D721Med (cell line): ENCODE measurements at regions not wholly inside any gene's neighbourhood (a gene's known extent, or its start where the extent isn't known, plus 50 kb on each side); places are given as distances from the start of the nearest gene placed in this dataset.

Experiments used
- DNase-seq: peaks from one replicate; pipeline ENCODE4 v3.0.0; 2011; ENCODE audit warnings: low spot score; ENCODE audit not compliant: insufficient read length
- FAIRE-seq: peaks from 2 replicates; lab custom pipeline; 2011; peaks lifted over from hg19 to GRCh38; lab: Jason Lieb, UNC
- TF ChIP-seq, protein P1 (sequence below): IDR thresholded peaks from 2 replicates; pipeline ENCODE4 v1.5.1; 2012; ENCODE audit warnings: mild to moderate bottlenecking, control low read depth; ENCODE audit not compliant: insufficient read depth; ENCODE audit errors: missing control alignments

DNA sequence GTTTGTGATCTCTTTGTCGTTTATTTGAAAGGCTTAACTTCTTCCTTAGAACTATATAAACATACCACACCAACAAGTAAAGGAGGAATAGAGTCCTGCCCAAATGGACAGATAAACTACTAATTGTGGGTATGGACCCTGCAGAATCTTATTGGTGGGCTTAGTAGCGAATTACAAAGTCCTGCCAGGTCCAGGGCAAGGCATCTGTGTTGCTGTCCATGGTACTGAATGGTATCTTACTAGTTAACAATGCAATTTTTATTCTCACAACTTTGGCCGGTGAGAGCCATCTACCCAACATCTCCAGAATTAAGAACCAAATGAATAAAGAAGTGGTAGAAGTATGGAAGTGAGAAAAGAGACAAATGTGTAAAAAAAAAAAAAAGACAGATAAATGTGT lies 1782.4 kb upstream of the WWC1 start:
- FAIRE-seq (no peak), DNase-seq (no peak)
- TF ChIP-seq, protein P1, sequence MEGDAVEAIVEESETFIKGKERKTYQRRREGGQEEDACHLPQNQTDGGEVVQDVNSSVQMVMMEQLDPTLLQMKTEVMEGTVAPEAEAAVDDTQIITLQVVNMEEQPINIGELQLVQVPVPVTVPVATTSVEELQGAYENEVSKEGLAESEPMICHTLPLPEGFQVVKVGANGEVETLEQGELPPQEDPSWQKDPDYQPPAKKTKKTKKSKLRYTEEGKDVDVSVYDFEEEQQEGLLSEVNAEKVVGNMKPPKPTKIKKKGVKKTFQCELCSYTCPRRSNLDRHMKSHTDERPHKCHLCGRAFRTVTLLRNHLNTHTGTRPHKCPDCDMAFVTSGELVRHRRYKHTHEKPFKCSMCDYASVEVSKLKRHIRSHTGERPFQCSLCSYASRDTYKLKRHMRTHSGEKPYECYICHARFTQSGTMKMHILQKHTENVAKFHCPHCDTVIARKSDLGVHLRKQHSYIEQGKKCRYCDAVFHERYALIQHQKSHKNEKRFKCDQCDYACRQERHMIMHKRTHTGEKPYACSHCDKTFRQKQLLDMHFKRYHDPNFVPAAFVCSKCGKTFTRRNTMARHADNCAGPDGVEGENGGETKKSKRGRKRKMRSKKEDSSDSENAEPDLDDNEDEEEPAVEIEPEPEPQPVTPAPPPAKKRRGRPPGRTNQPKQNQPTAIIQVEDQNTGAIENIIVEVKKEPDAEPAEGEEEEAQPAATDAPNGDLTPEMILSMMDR = no peak

DNA sequence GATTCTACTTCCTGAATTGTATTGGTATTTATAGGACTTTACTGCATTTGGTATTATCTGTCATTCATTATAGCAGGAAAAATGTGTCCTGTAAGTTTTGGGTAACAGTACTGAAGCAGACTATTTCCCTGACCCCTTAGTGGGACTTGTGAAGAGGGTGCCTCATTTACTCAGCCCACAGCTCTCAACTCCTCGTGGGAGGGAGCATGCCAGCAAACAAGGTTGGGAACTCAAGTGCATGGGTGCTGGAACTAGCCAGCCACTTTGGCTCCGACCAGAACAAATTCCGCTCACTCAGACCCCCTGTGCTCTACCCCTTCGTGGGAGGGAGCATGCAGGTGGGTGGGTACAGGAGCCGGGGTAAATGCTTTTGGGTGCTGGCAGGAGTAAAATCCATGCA lies 1773.5 kb upstream of the WWC1 start:
- TF ChIP-seq, protein P1 = no peak
- no peak for DNase-seq
- FAIRE-seq = no peak

DNA sequence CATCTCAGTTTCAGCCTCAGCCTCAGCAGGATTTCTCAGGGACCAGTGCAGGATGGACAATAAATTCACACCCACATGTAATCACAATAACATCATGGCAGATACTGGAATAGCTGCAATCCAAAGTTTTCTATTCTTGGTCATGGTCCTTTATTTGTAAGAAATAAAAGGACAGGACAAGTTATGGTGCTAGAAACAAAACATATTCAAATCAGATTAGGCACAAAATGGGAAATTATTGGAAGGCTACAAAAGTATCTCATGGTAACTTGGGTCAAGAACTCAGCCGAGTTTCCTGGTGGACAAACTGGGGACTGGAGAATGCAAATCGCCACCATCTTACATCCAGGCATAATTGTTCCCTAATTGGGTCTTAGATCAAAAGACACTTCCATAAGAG lies 1768.2 kb upstream of the WWC1 start:
- DNase-seq (no peak), FAIRE-seq (no peak)
- TF ChIP-seq, protein P1 = no peak

DNA sequence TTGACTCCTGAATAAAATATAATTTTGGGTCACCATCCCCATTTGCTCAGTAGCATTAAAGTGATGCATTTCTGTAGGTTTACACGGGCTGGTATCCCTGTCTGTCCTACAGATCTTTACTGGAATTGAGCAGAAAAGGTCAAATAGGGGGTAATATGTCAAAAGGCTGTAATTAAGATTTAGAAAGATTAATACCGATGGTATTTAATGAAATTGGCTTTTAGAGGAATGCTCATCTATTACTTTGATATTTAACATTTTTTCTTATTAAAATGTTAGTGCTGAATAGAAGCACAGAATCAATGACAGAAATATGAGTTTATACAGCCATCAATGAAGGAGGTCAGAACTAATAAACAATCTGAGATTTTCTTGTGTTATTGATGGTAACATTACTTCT lies 1762.2 kb upstream of the WWC1 start:
- DNase-seq = no peak
- FAIRE-seq = no peak
- TF ChIP-seq, protein P1 = no peak

DNA sequence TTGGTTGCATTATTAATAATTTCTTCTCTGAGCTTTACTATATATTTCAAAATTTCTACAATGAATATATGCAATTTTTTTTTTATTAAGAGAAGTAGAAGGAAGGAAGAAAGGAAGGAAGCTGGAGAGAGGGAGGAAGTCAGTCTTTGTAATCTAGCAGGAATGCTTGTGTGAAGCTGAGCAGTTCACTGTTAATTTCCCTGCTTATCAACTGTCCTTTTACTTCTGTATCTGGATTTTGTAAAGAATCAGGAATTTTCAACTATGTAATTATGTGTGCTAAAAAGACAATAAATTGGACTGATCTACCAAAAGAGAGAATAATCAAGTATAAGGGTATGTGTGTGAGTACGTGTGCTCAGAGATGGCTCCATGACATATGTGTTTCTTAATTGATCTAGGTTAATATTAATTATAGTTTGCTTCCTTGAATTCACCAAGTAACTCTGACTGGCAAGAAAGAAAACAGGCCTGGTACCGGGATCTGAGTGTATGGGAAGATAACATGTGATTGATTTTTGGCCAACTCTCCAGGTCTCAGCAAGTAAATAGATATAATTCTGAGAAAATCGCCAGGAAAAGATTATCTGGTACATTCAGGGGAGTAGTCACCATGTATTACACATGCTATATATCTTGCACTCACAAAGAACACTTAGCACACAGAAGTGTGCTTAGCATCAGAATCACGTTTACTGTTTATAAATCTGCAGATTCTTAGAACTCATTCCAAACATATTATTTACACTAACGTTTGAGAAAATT lies 1758.8 kb upstream of the WWC1 start:
- TF ChIP-seq, protein P1 = no peak
- FAIRE-seq (no peak), DNase-seq (no peak)

DNA sequence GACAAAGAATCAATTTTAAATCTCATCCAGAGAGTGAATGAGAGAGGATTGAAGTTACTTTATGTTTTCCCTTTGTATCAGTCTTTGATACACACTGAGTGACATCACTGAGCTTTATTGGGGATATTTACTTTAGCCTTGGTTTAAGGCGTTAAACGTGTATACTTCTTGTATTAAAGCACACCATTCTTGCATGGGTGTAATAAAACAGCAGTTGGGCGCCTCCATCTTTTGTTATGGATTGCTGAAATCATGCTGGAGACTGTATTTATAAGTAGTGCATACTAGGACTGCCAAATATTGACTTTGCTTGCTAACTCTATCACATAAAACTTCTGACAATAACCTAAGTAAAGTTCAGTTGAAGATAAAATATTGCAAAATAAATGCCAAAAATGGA lies 1755.8 kb upstream of the WWC1 start:
- DNase-seq (no peak), FAIRE-seq (no peak)
- TF ChIP-seq, protein P1 = no peak

DNA sequence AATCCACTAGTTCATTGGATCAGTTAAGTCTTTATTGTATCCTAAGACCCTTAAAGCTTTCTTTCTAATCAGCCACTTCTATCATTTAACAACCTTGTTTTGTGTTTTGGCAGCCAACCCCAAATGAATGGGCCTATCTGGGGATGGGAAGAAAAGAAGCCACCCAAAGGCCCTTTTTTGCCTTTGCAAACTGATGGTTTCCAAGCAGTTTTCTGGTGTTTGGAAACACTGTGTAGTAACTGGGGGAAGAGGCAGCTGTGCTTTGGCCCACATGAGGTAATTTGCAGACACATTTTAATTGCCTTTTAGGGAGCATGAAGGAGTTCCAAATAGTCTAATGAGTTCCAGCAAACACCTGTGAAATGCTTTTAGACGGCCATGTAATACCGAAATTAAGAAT lies 1751.3 kb upstream of the WWC1 start:
- TF ChIP-seq, protein P1 = no peak
- no peak for FAIRE-seq
- no peak for DNase-seq
